ENCODE measurements at regions not wholly inside any gene's neighbourhood (a gene's known extent, or its start where the extent isn't known, plus 50 kb on each side); places are given as distances from the start of the nearest gene placed in this dataset.

GRCh38 chr4:159447296-159447695, 344.4 kb downstream of the RAPGEF2 start:
- no peak overlapping the region for H3K9ac ChIP-seq (replicated peaks in 1 of 4; ENCODE audit: extremely low read depth in 1 of 4, low read depth in 3 of 4, low read length in 3 of 4)
- H2AK5ac ChIP-seq (ENCODE audit: low read depth, low read length) = no peak overlapping the region
- no peak overlapping the region for H2BK5ac ChIP-seq (ENCODE audit: low read depth, low read length)
- H2AFZ ChIP-seq (ENCODE audit: low read length) = no peak overlapping the region
- no peaks in the 10 kb centered on the region for H3K9me3 ChIP-seq (ENCODE audit: insufficient read depth in 2 of 2, low read depth in 1 of 2, low read length in 1 of 2)
- peaks cover 0 to 3% (median 0%) of the 10 kb centered on the region in 4 experiments; a peak in 1 of 7 replicates for H3K4me1 ChIP-seq (replicated peaks in 1 of 4; ENCODE audit: control insufficient read depth in 3 of 4, insufficient read depth in 4 of 4, low read length in 3 of 4)
- no peak overlapping the region for H3K56ac ChIP-seq (replicated peaks; ENCODE audit: insufficient read length, low read depth, low read length)
- DNase-seq (ENCODE audit: low read depth in 1 of 2, low spot score in 2 of 2) = no peak
- FAIRE-seq = no peak
- H3K36me3 ChIP-seq (ENCODE audit: control insufficient read depth in 2 of 4, insufficient read depth in 4 of 4, low read length in 3 of 4) = no peaks in the 10 kb centered on the region
- ChIA-PET CTCF (ENCODE audit: partially characterized antibody) (interaction anchor here (0.6 kb wide), 1 partner anchor 211 kb away, joined by 4 read pairs; no protein-coding TSS in a partner anchor), POLR2A (ENCODE audit: partially characterized antibody) (no interaction called here)
- H3K4ac ChIP-seq (replicated peaks; ENCODE audit: insufficient read length, low read depth, low read length) = no peak overlapping the region
- no peak overlapping the region for H2BK15ac ChIP-seq (ENCODE audit: low read length)
- no peak overlapping the region for H3K14ac ChIP-seq (ENCODE audit: insufficient read length)
- H3K23ac ChIP-seq (ENCODE audit: insufficient read length) = no peak overlapping the region
- no peak overlapping the region for H2BK20ac ChIP-seq (ENCODE audit: low read length)
- no peak overlapping the region for H3K27ac ChIP-seq (ENCODE audit: low read depth, low read length)
- WGBS, 2 experiments (ENCODE audit: extremely low coverage in 1 of 2, insufficient coverage in 1 of 2, insufficient read length in 1 of 2, insufficient replicate concordance in 2 of 2, low coverage in 1 of 2, low lambda C conversion rate in 2 of 2, missing lambda C conversion rate in 1 of 2) = 90% methylated on average over 4 of the region's 4 CpGs; no CpG with 5 or more reads in 1 of the 2 experiments
- H3K79me1 ChIP-seq (ENCODE audit: low read depth, low read length) = no peaks in the 10 kb centered on the region
- H3K18ac ChIP-seq (ENCODE audit: extremely low read depth, low read length) = no peak overlapping the region
- no peak overlapping the region for H3K4me2 ChIP-seq (ENCODE audit: insufficient read depth in 1 of 2, low read depth in 2 of 2, low read length in 2 of 2)
- no peaks in the 10 kb centered on the region for H3K79me2 ChIP-seq (ENCODE audit: control insufficient read depth in 1 of 2, insufficient read depth in 2 of 2, low read length in 2 of 2)
- no peak overlapping the region for H4K5ac ChIP-seq (ENCODE audit: insufficient read length, low read depth, low read length)
- no peaks in the 10 kb centered on the region for H3K27me3 ChIP-seq (replicated peaks in 1 of 4; ENCODE audit: control insufficient read depth in 3 of 4, extremely low read depth in 1 of 4, insufficient read depth in 3 of 4, low read length in 3 of 4)
- H2BK120ac ChIP-seq (replicated peaks; ENCODE audit: low read depth, low read length) = no peak overlapping the region
- H4K8ac ChIP-seq (ENCODE audit: extremely low read depth, insufficient read depth, low read length) = no peak overlapping the region
- no peaks in the 10 kb centered on the region for H3K23me2 ChIP-seq (ENCODE audit: low read depth, low read length)
- H4K91ac ChIP-seq (replicated peaks; ENCODE audit: insufficient read length, low read length) = no peak overlapping the region
- H3K4me3 ChIP-seq (ENCODE audit: extremely low read depth in 1 of 4, insufficient read depth in 2 of 4, low read depth in 3 of 4, low read length in 4 of 4) = no peak overlapping the region
- no peak overlapping the region for H2BK12ac ChIP-seq (ENCODE audit: low read depth, low read length)
- no peaks in the 10 kb centered on the region for H4K20me1 ChIP-seq (replicated peaks in 1 of 2; ENCODE audit: control insufficient read depth in 1 of 2, insufficient read depth in 2 of 2, low read length in 2 of 2)
- TF ChIP-seq FOSL1 (IDR thresholded peaks at IDR 0.05; ENCODE audit: insufficient read depth, low read depth, low read length) (no peak), CBX8 (IDR thresholded peaks at IDR 0.05; ENCODE audit: borderline replicate concordance, low read depth, low read length) (no peak), SIN3A (conservative IDR thresholded peaks at IDR 0.05 in 1 of 2, IDR thresholded peaks at IDR 0.05 in 1 of 2; ENCODE audit: low read depth in 1 of 2, low read length in 2 of 2) (no peak), CTBP2 (IDR thresholded peaks at IDR 0.05; ENCODE audit: borderline replicate concordance, insufficient read depth, insufficient read length, low read length) (no peak), RAD21 (IDR thresholded peaks at IDR 0.05 in 1 of 2, conservative IDR thresholded peaks at IDR 0.05 in 1 of 2; ENCODE audit: low read depth in 2 of 2, low read length in 2 of 2) (no peak), EGR1 (IDR thresholded peaks at IDR 0.05; ENCODE audit: borderline replicate concordance, low read depth, low read length) (no peak), ASH2L (IDR thresholded peaks at IDR 0.05; ENCODE audit: low read length) (no peak), JUN (IDR thresholded peaks at IDR 0.05; ENCODE audit: low read depth, low read length) (no peak), GTF2F1 (IDR thresholded peaks at IDR 0.05; ENCODE audit: borderline replicate concordance, low read depth, low read length) (no peak), KDM1A (IDR thresholded peaks at IDR 0.05; ENCODE audit: borderline replicate concordance, low read length) (no peak), SIX5 (IDR thresholded peaks at IDR 0.05; ENCODE audit: low read depth, low read length) (no peak), CBX5 (IDR thresholded peaks at IDR 0.05; ENCODE audit: low read depth, low read length) (no peak)
- TF ChIP-seq, protein P1, sequence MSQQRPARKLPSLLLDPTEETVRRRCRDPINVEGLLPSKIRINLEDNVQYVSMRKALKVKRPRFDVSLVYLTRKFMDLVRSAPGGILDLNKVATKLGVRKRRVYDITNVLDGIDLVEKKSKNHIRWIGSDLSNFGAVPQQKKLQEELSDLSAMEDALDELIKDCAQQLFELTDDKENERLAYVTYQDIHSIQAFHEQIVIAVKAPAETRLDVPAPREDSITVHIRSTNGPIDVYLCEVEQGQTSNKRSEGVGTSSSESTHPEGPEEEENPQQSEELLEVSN (IDR thresholded peaks at IDR 0.05) = no peak
- TF ChIP-seq, protein P2, sequence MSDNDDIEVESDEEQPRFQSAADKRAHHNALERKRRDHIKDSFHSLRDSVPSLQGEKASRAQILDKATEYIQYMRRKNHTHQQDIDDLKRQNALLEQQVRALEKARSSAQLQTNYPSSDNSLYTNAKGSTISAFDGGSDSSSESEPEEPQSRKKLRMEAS (IDR thresholded peaks at IDR 0.05) = no peak

All from H1 (cell line).